Skeletal muscle cell (primary cell): ENCODE measurements at regions not wholly inside any gene's neighbourhood (a gene's known extent, or its start where the extent isn't known, plus 50 kb on each side); places are given as distances from the start of the nearest gene placed in this dataset.
"Not testable (repeated sequence)": the region's sequence is repeated elsewhere in the genome, so short reads cannot be mapped to it uniquely, and the experiment has no call there.

ENCODE experiments used
- DNase-seq: peaks from one replicate; pipeline ENCODE4 v3.0.0-alpha.2; 2010; ENCODE audit warnings: low read depth
- H3K4me3 ChIP-seq: 2 replicates; pipeline ENCODE4 v1.5.1; 2011; ENCODE audit warnings: low read depth, mild to moderate bottlenecking, control low read depth, low read length, moderate library complexity

- no peak for DNase-seq
- H3K4me3 ChIP-seq = no peak overlapping the region
Measured at GRCh38 chr15:62869116-62869515, 173.4 kb upstream of the TPM1 start.

DNA sequence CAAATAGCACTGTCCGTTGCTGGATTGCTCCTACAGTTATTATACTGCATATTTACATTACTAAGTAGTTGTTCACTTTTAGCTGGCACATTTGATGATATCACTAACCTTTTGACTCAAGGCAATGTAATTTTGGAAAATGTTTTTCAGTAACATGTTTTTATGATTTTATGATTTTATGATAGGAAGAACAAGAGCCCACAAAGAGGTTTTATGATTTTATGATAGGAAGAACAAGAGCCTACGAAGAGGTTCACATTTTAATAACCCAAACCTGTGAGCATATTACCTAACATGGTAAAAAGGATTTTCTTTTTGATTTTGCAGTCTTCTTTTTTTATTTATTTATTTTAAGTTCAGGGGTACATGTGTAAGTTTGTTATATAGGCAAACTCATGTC is 172.3 kb upstream of the TPM1 start:
- H3K4me3 ChIP-seq = no peak overlapping the region
- no peak for DNase-seq

DNA sequence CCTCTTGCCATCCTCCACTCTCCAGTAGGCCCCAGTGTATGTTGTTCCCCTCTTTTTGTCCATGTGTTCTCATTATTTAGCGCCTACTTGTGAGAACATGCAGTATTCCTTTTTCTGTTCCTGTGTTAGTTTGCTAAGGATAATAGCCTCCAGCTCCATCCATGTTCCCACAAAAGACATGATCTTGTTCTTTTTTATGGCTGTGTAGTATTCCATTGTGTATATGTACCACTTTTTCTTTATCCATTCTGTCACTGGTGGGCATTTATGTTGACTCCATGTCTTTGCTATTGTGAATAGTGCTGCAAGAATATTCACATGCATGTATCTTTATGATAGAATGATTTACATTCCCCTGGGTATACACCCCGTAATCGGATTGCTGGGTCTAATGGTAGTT is 171.8 kb upstream of the TPM1 start:
- H3K4me3 ChIP-seq, DNase-seq: not testable (repeated sequence)

GRCh38 chr15:62873203-62873602 is 169.3 kb upstream of the TPM1 start:
- no peak overlapping the region for H3K4me3 ChIP-seq
- no peak for DNase-seq

DNA sequence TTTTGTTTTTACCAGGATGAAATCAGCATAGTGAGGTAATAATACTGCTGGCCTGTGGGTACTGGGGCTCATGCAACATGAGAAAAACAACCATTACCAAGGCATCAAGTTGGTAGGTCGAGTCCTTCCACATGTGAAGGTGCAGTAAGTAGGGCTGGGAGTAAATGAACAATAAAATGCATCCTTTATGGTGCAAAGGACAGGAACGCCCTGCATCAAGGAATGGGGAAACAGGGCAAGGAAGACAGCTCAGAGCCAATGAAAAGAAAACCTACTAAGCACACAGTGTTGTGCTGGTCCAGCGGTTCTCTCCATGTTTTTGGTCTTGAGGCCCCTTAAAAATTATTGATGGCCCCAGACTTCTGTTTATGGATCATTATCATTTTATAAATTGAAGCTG is 168.5 kb upstream of the TPM1 start:
- no peak overlapping the region for H3K4me3 ChIP-seq
- DNase-seq = no peak

DNA sequence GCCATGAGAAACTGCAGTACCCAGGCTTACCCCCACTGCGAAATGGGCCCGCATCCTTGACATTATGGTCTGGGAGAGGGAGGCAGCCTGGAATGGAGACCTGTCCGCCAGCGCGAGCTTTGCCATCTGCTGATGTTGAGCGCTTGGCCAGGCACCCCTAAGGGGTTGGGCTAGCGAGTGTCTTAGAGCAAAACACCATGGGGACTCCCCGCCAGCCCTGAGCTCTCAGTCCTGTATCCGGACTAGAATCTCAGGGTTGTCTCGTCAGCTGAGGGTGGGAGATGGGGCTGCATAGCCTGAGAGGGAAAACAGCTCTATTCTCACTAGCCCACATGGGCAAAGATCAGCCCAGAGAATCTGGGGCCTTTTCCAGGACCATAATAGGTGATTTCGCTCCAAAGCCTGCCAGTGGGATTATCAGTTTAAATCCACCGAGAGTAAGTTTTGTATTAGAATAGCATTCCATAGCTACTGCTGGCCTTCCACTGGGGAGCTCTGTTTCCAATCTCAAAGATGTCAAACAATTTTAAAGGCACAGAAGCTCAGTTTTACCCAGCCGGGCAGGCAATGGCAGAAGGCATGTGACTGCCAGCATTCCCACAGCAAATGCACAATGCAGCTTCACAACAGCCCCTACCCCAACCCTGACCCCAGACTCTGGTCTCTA is 167.5 kb upstream of the TPM1 start:
- no peak for DNase-seq
- H3K4me3 ChIP-seq = no peak overlapping the region

- no peak for DNase-seq
- no peak overlapping the region for H3K4me3 ChIP-seq
Measured at GRCh38 chr15:62875626-62876021, 166.9 kb upstream of the TPM1 start.

DNA sequence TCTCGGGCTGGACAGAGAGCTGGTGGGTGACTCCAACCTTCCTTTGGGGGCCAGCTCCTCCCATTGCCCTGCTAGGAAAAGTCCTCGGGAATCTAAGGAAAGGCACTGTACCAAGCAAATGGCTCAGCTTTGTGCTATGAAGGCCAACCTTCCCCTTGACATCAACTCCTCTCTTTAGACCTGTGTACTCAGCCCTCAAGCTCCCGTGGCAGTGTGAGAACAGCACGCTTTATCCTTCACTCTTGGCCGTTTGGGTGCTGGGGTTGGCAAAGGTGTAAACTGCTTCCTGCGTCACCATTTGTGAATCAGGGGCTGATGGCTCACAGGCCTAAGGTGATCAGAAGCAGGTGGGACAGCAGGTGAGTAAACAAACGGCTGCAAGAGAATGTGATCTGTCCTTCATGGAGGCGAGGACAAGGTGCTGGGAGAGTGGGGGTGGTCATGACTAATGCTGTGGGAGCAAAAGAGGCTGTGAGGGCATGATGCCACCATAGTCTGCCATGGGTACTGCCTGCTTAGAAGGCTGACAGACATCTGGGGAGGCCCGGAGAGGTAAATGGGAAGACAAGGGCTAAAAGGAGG is 165.2 kb upstream of the TPM1 start:
- no peak for DNase-seq
- no peak overlapping the region for H3K4me3 ChIP-seq

GRCh38 chr15:62878070-62878469 is 164.5 kb upstream of the TPM1 start:
- DNase-seq = no peak
- no peak overlapping the region for H3K4me3 ChIP-seq

- H3K4me3 ChIP-seq = no peak overlapping the region
- no peak for DNase-seq
Measured at GRCh38 chr15:62879770-62880169, 162.8 kb upstream of the TPM1 start.

DNA sequence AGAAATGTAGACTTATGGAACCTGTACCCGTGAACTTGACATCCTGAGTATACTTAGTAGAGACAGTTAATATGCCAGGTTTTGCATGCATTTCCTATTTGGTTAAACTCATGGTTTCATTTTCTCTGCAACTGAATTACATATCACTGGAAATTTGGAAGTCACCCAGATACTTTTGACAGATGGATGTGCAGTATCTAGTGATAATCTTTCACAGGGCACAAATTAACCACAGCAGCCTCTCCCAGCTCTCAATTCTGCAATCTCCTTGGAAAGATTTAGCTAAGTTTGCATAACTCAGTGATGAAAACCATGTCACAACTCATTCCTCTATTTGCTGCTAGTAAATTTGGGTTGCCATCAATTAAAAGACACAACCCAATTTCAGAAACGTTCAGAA is 162.3 kb upstream of the TPM1 start:
- no peak overlapping the region for H3K4me3 ChIP-seq
- no peak for DNase-seq

- H3K4me3 ChIP-seq = no peak overlapping the region
- DNase-seq = no peak
Measured at GRCh38 chr15:62881056-62881455, 161.5 kb upstream of the TPM1 start.

DNA sequence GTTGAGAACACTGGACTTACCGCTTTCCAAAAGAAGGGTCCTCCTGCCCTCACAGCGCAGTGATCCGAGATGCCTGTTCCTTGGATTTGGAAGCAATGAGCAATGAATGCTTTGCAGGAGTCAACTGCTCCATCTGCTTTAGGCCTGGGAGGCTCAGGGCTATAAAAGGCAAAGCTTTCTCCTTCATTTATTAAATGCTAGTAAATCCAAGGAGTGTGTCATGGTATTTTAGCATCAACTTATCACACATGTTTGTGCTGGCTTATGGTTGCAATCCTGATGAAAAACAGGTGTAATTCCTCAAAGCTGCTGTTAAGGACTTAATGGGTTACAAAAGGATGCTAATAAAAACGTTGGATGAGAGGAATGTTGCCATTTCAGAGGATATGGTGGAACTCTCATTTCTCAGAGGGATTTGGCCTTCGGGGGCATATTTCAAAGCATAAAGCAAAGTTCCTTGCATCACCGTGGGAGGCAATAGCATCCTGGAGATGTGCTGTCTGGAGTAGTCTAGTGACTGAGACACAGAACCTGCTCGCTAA is 158.5 kb upstream of the TPM1 start:
- no peak overlapping the region for H3K4me3 ChIP-seq
- no peak for DNase-seq

GRCh38 chr15:62886431-62887071 is 156.0 kb upstream of the TPM1 start:
- H3K4me3 ChIP-seq = no peak overlapping the region
- no peak for DNase-seq

GRCh38 chr15:62887113-62887570 is 155.4 kb upstream of the TPM1 start:
- no peak overlapping the region for H3K4me3 ChIP-seq

GRCh38 chr15:62888623-62889022 is 153.9 kb upstream of the TPM1 start:
- no peak for DNase-seq
- H3K4me3 ChIP-seq = no peak overlapping the region

More at GRCh38 chr15:62887113-62887570, 155.4 kb upstream of the TPM1 start:
- DNase-seq = no peak

DNA sequence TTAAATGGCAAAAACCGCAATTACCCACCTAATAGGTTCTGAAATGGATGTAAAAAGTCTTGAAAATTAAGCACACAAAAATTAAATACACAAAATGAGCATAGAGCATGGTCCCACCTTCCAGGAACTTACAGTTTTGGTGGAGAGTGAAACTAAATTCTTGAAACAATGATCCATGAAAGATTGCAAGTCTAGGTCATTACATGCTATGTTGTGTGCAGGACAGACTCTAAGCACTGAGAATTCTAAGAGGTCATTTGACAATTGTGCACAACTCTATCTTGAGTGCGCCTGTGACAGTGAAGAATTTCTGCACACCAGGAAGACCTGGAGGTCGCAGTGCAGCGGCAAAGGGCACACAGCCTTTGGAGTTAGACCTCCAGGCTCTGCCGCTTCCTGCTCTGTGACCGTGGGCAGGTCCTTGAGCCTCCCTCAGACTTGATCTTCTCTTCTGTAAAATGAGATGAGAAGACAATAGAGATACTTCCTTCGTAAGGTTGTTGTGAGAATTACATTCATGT is 153.3 kb upstream of the TPM1 start:
- no peak overlapping the region for H3K4me3 ChIP-seq
- DNase-seq = no peak

- no peak for DNase-seq
- no peak overlapping the region for H3K4me3 ChIP-seq
Measured at GRCh38 chr15:62889734-62890505, 152.6 kb upstream of the TPM1 start.

DNA sequence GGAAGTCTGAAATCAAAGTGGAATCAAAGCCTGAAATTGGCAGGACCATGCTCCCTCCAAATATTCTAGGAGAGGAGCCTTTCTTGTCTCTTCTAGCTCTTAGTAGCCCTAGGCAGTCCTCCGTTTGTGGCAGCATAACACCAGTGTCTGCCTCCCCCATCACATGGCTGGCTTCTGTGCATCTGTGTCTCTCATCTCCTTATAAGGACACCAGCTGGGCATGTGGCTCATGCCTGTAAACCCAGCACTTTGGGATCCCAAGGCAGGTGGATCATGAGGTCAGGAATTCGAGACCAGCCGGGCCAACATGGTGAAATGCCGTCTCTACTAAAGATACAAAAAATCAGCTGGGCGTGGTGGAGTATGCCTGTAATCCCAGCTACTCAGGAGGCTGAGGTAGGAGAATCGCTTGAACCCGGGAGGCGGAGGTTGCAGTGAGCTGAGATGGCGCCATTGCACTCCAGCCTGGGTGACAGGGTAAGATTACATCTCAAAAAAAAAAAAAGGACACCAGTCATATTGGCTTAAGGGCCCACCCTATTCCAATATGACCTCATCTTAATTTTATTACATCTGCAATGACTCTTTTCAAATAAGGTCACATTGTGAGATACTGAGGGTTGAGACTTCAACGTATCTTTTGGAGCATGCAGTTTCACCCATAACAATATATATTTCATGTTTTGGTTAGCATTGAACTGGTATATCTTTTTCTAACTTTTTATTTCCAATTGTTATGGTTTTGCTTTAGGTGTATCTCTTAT is 148.0 kb upstream of the TPM1 start:
- H3K4me3 ChIP-seq = no peak overlapping the region
- no peak for DNase-seq
